Stomach (tissue), 8 donors: ENCODE measurements at regions not wholly inside any gene's neighbourhood (a gene's known extent, or its start where the extent isn't known, plus 50 kb on each side); places are given as distances from the start of the nearest gene placed in this dataset.

Experiments used
- DNase-seq, 2 donors: peaks; one replicate each; pipeline versions ENCODE4 v3.0.0 to v3.0.0-alpha.2; 2013 to 2019
- H3K27ac ChIP-seq, 5 donors: fragments of 200-600 bp in 4 of 5; sonication (generic) in 4 of 5; one replicate each; pipeline ENCODE4 v1.5.1; 2013 to 2019; ENCODE audit warnings: mild to moderate bottlenecking in 1 of 5, moderate library complexity in 1 of 5
- H3K27me3 ChIP-seq, 3 donors: fragments of 200-600 bp; sonication (generic); one replicate each; pipeline ENCODE4 v1.5.1; 2017 to 2019; ENCODE audit warnings: mixed run types in 1 of 3
- H3K36me3 ChIP-seq, 4 donors: fragments of 200-600 bp; sonication (generic); 1 replicate in 3 of 4; 2 replicates in 1 of 4; pipeline ENCODE4 v1.5.1; 2016 to 2019
- H3K4me1 ChIP-seq, 4 donors: fragments of 200-600 bp; sonication (generic); one replicate each; pipeline ENCODE4 v1.5.1; 2016 to 2019
- H3K4me3 ChIP-seq, 4 donors: fragments of 200-600 bp; sonication (generic) in 3 of 4; one replicate each; pipeline ENCODE4 v1.5.1; 2016 to 2019; ENCODE audit warnings: mild to moderate bottlenecking in 1 of 4
- H3K9me3 ChIP-seq, 4 donors: fragments of 200-600 bp; sonication (generic); one replicate each; pipeline ENCODE4 v1.5.1; 2016 to 2019
- CTCF ChIP-seq, 7 experiments: fragments of 450-650 bp in 4 of 7; fragments of 200-600 bp in 3 of 7; sonication (generic) in 3 of 7; IDR thresholded peaks; one replicate each; pipeline ENCODE4 v1.5.1; 2016 to 2019; ENCODE audit warnings: antibody characterized with exemption in 7 of 7, control low read depth in 2 of 7, mild to moderate bottlenecking in 1 of 7
- EP300 ChIP-seq: sonication (generic); formaldehyde crosslinking; IDR thresholded peaks from one replicate; pipeline ENCODE4 v1.6.1; 2017; ENCODE audit warnings: antibody characterized with exemption
- POLR2A ChIP-seq, 4 donors: fragments of 450-650 bp; IDR thresholded peaks; one replicate each; pipeline ENCODE4 v1.6.1; 2016; ENCODE audit warnings: antibody characterized with exemption in 4 of 4, control low read depth in 2 of 4, mild to moderate bottlenecking in 1 of 4, moderate library complexity in 1 of 4
- POLR2AphosphoS5 ChIP-seq, 3 donors: sonication (generic); formaldehyde crosslinking; IDR thresholded peaks; one replicate each; pipeline ENCODE4 v1.6.1; 2016; ENCODE audit warnings: antibody characterized with exemption in 3 of 3
- WGBS, 5 donors: extraction: QIAGEN DNeasy Blood & Tissue Kit in 3 of 5; methylation state at CpG; one replicate each; pipeline versions ENCODE4 v1.1.5 to v1.1.7; 2013 to 2018; 5-methylcytosine and 5-hydroxymethylcytosine counted together
- intact Hi-C: fragments of 100-400 bp; cut with DNase I; formaldehyde crosslinking; loops from one replicate; pipeline ENCODE4 v1.15.1; 2023; ENCODE audit warnings: low total_unique reads
- donor health status: healthy with polysubstance abuse.
- donor health status: Bipolar disorder and iron deficiency.
- donor health status: healthy.

GRCh38 chr13:67619351-67619994 is 389.3 kb upstream of the PCDH9 start:
- H3K4me1 ChIP-seq = no peaks in the 10 kb centered on the region
- H3K36me3 ChIP-seq = no peaks in the 10 kb centered on the region
- no peak for TF ChIP-seq CTCF (IDR thresholded peaks at IDR 0.05)
- TF ChIP-seq POLR2A (IDR thresholded peaks at IDR 0.05) = no peak
- no peak for TF ChIP-seq POLR2AphosphoS5 (IDR thresholded peaks at IDR 0.05)
- no peak for TF ChIP-seq EP300
- no peaks in the 10 kb centered on the region for H3K27me3 ChIP-seq
- no peak overlapping the region for H3K27ac ChIP-seq
- no peak for DNase-seq
- intact Hi-C loops = no loop called here
- no peaks in the 10 kb centered on the region for H3K9me3 ChIP-seq
- H3K4me3 ChIP-seq = no peak overlapping the region

- intact Hi-C loops = no loop called here
- TF ChIP-seq POLR2A (IDR thresholded peaks at IDR 0.05) = no peak
- TF ChIP-seq POLR2AphosphoS5 (IDR thresholded peaks at IDR 0.05) = no peak
- no peak for TF ChIP-seq CTCF (IDR thresholded peaks at IDR 0.05)
- no peak for TF ChIP-seq EP300
- Histone ChIP-seq H3K4me1 (no peaks in the 10 kb centered on the region), H3K27ac (no peak overlapping the region), H3K27me3 (no peaks in the 10 kb centered on the region), H3K4me3 (no peak overlapping the region), H3K9me3 (no peaks in the 10 kb centered on the region), H3K36me3 (no peaks in the 10 kb centered on the region)
- 70 to 89% (median 87%) methylated on average over 1 of the region's 1 CpG for WGBS, 5 donors
- DNase-seq = no peak
Measured at GRCh38 chr13:67614579-67614978, 384.4 kb upstream of the PCDH9 start.

GRCh38 chr13:67614013-67614412 is 383.9 kb upstream of the PCDH9 start:
- Histone ChIP-seq H3K4me3 (no peak overlapping the region), H3K27me3 (no peaks in the 10 kb centered on the region)
- intact Hi-C loops = no loop called here

GRCh38 chr13:67588607-67589006 is 358.5 kb upstream of the PCDH9 start:
- Histone ChIP-seq H3K4me3 (no peak overlapping the region), H3K4me1 (no peaks in the 10 kb centered on the region), H3K9me3 (peaks cover 0 to 12% (median 2%) of the 10 kb centered on the region in 4 donors), H3K36me3 (no peaks in the 10 kb centered on the region), H3K27ac (no peak overlapping the region), H3K27me3 (no peaks in the 10 kb centered on the region)
- intact Hi-C loops = no loop called here
- 76 to 86% (median 79%) methylated on average over 2 to 4 of the region's 4 CpGs for WGBS, 5 donors
- no peak for DNase-seq
- TF ChIP-seq POLR2A (IDR thresholded peaks at IDR 0.05) = no peak
- TF ChIP-seq CTCF (IDR thresholded peaks at IDR 0.05) = no peak
- no peak for TF ChIP-seq POLR2AphosphoS5 (IDR thresholded peaks at IDR 0.05)

More at GRCh38 chr13:67614013-67614412, 383.9 kb upstream of the PCDH9 start:
- no peak for TF ChIP-seq CTCF (IDR thresholded peaks at IDR 0.05)
- H3K4me1 ChIP-seq = no peaks in the 10 kb centered on the region
- WGBS, 5 donors = 84 to 97% (median 95%) methylated on average over 7 of the region's 7 CpGs
- H3K9me3 ChIP-seq = no peaks in the 10 kb centered on the region
- H3K36me3 ChIP-seq = no peaks in the 10 kb centered on the region
- DNase-seq = no peak
- no peak overlapping the region for H3K27ac ChIP-seq
